HG03571 (cell line): ENCODE measurements at regions not wholly inside any gene's neighbourhood (a gene's known extent, or its start where the extent isn't known, plus 50 kb on each side); places are given as distances from the start of the nearest gene placed in this dataset.
"Not testable (repeated sequence)": the region's sequence is repeated elsewhere in the genome, so short reads cannot be mapped to it uniquely, and the experiment has no call there.

Experiments
- ATAC-seq: cut with Tn5 transposase; IDR thresholded peaks from one replicate; pipeline ENCODE4 v1.9.1; 2021; ENCODE audit not compliant: unreplicated experiment

- ATAC-seq, result no peak
Measured at GRCh38 chr4:161329852-161330251, 833.9 kb downstream of the FSTL5 start.

- ATAC-seq, result no peak
Measured at GRCh38 chr4:161321706-161322105, 842.1 kb downstream of the FSTL5 start.

DNA sequence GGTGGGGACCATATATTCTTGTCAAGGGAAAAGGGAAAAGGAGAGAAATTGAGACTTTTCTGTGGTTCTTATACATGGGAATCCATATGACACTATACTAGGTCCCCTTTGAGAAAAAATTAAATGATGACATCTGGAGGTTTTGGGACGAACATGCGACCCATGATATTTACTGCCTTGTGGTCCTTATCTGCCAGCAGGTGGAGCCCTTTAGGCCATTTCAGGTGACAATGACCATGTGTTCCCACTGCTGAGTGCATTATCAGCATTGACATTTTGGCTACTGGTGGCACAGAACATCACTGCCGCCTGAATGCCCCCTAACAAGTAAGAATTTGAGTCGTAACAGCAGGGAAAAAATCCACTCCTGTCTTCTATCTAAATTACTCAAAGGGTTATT lies 843.4 kb downstream of the FSTL5 start:
- peak; percentile 73 for ATAC-seq

DNA sequence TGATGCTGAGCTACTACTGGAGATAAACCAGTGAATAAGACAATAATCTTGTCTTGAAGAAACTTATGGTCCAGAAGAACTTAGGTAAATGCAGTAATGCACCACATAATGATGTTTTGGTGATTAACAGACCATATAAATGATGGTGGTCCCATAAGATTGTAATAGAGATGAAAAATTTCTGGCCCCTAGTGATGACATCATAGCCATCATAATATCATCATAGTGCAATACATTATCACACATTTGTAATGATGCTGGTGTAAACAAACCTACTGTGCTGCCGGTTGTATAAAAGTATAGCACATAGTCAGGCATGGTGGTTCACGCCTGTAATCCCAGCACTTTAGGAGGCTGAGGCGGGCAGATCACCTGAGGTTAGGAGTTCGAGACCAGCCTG lies 846.8 kb downstream of the FSTL5 start:
- no peak for ATAC-seq

DNA sequence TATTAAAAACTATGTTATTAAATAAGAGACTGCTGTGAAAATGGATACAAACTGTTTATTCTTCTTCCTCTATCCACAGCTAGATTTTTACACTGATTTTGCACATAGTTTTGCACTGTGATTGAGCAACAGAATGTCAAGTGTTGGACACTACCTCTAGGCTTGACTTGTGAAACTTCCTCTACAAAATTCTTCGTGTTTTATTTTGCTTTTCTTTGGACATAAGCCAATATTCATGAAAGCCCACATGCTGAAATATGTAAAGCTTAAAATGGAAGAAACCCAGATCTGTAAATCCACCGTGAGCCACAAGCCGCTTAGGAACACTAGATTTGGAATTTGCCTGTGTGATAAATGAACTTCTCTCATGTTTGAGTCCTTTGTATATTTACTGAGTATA lies 849.4 kb downstream of the FSTL5 start:
- ATAC-seq, result no peak

DNA sequence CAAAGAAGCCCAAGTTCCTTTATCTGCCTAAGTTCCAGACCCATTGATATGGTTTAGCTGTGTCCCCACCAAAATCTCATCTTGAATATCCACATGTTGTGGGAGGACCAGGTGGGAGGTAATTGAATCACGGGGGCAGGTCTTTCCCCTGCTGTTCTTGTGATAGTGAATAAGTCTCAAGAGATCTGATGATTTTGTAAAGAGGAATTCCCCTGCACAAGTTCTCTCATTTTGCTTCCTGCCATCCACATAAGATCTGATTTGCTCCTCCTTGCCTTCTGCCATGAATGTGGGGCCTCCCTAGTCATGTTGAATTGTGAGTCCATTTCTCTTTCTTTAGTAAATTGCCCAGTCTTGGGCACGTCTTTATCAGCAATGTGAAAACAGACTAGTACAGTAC lies 860.2 kb downstream of the FSTL5 start:
- ATAC-seq, result no peak

DNA sequence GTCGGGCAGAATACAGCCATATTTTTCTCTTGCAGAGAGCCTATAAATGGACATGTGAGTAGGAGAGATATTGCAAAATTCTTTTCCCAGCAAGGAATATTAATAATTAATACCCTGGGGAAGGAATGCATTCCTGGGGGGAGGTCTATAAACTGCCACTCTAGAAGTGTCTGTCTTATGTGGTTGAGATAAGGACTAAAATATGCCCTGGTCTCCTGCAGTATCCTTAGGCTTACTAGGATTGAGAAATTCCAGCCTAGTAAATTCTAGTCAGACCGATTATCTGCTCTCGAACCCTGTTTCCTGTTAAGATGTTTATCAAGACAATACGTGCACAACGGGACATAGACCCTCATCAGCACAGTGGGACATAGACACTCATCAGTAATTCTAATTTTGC lies 872.6 kb downstream of the FSTL5 start:
- no peak for ATAC-seq

- ATAC-seq, result no peak
Measured at GRCh38 chr4:161287678-161288352, 876.0 kb downstream of the FSTL5 start.

GRCh38 chr4:161285461-161285860 lies 878.3 kb downstream of the FSTL5 start:
- no peak for ATAC-seq

- no peak for ATAC-seq
Measured at GRCh38 chr4:161280929-161281328, 882.9 kb downstream of the FSTL5 start.

GRCh38 chr4:161279095-161279494 lies 884.7 kb downstream of the FSTL5 start:
- ATAC-seq, result no peak

- not testable (repeated sequence) for ATAC-seq
Measured at GRCh38 chr4:161277150-161277787, 886.5 kb downstream of the FSTL5 start.

DNA sequence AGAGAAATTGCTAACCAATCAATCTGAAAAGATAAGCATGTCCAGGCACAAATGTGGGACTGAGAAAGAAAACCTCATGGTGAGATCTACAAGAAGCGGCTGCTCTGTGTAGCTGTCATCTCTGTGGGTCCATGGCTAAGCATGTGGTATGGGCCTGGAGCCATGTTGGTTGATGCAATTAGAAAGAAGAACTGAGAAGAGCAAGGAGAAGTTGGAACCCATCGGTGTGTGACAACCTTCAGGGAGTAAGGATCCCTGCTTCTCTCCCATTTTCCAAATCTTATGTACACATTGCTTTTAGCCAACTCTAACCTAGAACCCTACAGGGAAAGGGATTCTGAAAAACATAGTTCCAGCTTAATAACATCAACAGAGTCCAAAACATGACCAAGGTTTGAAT lies 890.2 kb downstream of the FSTL5 start:
- ATAC-seq, result no peak

DNA sequence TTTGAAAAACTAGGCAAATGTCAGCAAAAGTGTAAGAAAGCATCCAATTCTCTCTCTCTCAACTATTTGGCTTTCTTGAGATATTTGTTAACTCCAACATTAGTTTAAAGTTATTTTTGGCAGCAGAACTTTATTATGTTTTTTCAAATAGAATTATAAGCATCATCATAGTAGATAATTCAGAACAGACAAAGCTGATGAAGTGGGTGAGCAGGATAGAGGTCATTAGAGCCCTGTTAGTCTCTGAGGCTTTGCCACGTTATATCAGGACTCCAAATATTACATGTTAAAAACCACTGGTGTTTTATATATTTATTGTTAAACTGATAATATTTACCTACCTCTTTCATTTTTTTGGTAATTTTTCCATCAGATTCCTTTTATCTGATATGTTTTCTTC lies 903.0 kb downstream of the FSTL5 start:
- no peak for ATAC-seq

GRCh38 chr4:161256716-161257115 lies 907.1 kb downstream of the FSTL5 start:
- no peak for ATAC-seq

DNA sequence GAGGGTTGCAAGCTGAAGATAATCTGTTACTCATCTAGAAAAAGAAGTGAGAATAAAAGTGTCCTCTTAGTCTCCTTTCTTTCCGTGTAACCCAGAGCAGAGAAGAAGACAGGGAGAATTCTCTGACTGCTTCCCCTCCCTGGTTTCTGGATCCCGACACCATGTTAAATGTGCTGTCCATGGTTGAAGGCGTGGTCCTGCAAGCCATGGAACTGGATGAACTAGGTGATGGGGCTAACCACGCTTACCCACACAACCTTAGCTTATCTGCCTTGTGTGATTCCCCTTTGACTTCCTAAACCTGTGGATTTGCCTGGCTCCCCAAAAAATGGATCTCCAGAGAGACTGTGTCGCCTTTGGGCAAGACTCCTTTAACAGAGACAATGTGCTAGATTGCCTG lies 907.6 kb downstream of the FSTL5 start:
- no peak for ATAC-seq

DNA sequence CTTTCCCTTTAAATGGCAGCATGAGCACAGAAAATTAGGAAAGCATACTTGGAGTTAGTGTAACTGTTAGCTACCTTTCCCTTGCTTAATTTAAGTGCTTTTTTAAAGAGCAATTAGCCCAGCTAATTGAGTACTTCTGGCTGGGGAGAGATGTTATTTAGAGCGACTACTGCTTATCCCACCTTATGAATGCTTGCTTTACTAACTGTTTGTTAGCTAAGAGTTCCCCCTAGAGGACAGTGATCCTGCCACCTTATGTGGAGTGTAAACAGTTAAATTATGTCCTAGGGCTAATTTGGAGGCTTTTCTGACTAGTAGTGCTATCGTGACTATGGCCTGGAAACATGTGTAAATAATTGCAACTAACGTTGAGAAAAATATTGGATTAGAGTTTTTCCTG lies 909.4 kb downstream of the FSTL5 start:
- no peak for ATAC-seq

- ATAC-seq, result peak; percentile 65
Measured at GRCh38 chr4:161252520-161253141, 911.2 kb downstream of the FSTL5 start.

DNA sequence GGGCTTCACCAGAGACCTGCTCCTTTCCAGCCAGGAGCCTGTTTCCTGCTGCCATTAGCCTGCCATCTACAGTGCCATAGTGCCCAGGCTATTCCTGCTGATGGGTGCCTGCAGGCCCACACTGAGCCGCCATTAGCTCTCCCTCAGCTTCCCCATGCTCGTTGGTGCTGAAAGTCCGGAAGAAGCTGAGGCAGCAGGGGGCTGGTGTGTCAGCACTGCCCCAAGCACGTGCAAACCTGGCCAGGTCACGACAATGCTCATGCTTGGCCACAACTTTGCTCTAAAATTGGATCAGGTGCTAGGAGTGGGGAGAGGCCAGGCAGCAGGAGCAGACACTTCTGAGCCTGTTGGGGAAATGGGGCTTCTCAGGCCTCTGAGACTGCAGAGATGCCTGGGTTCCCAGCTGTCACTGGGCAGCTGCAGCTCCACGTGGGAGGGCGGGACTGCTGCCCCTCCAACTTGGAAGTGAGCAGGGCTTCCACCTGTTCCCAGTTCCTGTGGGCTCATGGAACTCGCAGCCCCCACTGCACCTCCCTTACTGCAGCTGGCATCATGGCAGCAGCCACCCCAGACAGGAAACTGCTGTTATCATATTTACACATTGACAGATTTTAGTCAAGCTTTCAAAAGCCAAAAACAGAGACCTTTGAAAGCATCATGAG lies 913.9 kb downstream of the FSTL5 start:
- no peak for ATAC-seq

GRCh38 chr4:161248880-161249279 lies 914.9 kb downstream of the FSTL5 start:
- no peak for ATAC-seq

GRCh38 chr4:161247831-161248230 lies 916.0 kb downstream of the FSTL5 start:
- no peak for ATAC-seq

DNA sequence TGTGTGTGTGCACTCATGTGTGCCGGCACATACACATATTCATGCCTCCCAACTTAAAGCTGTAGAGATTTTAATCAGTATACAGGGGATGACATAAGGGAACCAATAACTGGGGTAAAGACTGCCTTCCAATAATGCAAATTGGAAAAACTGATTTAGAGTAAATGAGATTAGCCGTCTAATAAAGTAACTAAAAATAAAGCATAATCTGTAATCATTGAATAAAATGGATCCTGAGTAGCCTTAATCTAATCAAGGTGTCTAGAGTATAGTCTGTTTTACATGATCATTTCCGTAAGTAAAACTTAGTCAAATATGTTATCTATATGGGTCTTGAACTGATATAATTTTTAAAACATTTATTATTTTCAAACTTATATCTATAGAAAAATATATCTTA lies 925.8 kb downstream of the FSTL5 start:
- ATAC-seq, result no peak
